Astrocyte (in vitro differentiated cells and primary cell): ENCODE measurements at regions not wholly inside any gene's neighbourhood (a gene's known extent, or its start where the extent isn't known, plus 50 kb on each side); places are given as distances from the start of the nearest gene placed in this dataset.

Experiments used
- DNase-seq: peaks from one replicate; pipeline ENCODE4 v3.0.0-alpha.2; 2010; ENCODE audit warnings: low read depth
- FAIRE-seq: peaks from 2 replicates; lab custom pipeline; 2011; peaks lifted over from hg19 to GRCh38; lab: Jason Lieb, UNC
- H2AFZ ChIP-seq: 2 replicates; pipeline ENCODE4 v1.6.0; 2012; ENCODE audit warnings: low read depth, low read length, inconsistent platforms
- H3K27ac ChIP-seq: 2 replicates; pipeline ENCODE4 v1.5.1; 2011; ENCODE audit warnings: low read depth, low read length, inconsistent platforms
- H3K27me3 ChIP-seq: 2 replicates; pipeline ENCODE4 v1.6.0; 2011; ENCODE audit warnings: low read length, inconsistent platforms; ENCODE audit not compliant: insufficient read depth
- H3K36me3 ChIP-seq: 2 replicates; pipeline ENCODE4 v1.5.1; 2011; ENCODE audit warnings: low read length, inconsistent platforms; ENCODE audit not compliant: insufficient read depth
- H3K4me1 ChIP-seq: 2 replicates; pipeline ENCODE4 v1.5.1; 2011; ENCODE audit warnings: low read length, inconsistent platforms; ENCODE audit not compliant: insufficient read depth
- H3K4me2 ChIP-seq: 2 replicates; pipeline ENCODE4 v1.6.0; 2012; ENCODE audit warnings: low read length, inconsistent platforms
- H3K4me3 ChIP-seq: 2 replicates; pipeline ENCODE4 v1.5.1; 2011; ENCODE audit warnings: low read depth, mild to moderate bottlenecking, low read length, inconsistent platforms; ENCODE audit not compliant: insufficient read depth
- H3K79me2 ChIP-seq: 2 replicates; pipeline ENCODE4 v1.6.0; 2012; ENCODE audit warnings: mild to moderate bottlenecking, low read length, inconsistent platforms; ENCODE audit not compliant: insufficient read depth
- H3K9ac ChIP-seq: 2 replicates; pipeline ENCODE4 v1.6.0; 2012; ENCODE audit warnings: mild to moderate bottlenecking, low read length, inconsistent platforms
- H3K9me3 ChIP-seq: 2 replicates; pipeline ENCODE4 v1.5.1; 2012; ENCODE audit warnings: low read depth, mild to moderate bottlenecking, low read length, inconsistent platforms; ENCODE audit not compliant: insufficient read depth
- H4K20me1 ChIP-seq: 2 replicates; pipeline ENCODE4 v1.6.0; 2012; ENCODE audit warnings: low read length, inconsistent platforms; ENCODE audit not compliant: insufficient read depth
- H3K27ac Mint-ChIP-seq: one replicate; pipeline ENCODE4 v1.8.0; 2021; ENCODE audit warnings: mild to moderate bottlenecking, mixed read lengths; ENCODE audit not compliant: unreplicated experiment
- H3K27me3 Mint-ChIP-seq: one replicate; pipeline ENCODE4 v1.8.0; 2021; ENCODE audit warnings: low read depth, mixed read lengths; ENCODE audit not compliant: unreplicated experiment
- H3K36me3 Mint-ChIP-seq: one replicate; pipeline ENCODE4 v1.8.0; 2021; ENCODE audit warnings: low read depth, mixed read lengths; ENCODE audit not compliant: unreplicated experiment
- H3K4me1 Mint-ChIP-seq: one replicate; pipeline ENCODE4 v1.8.0; 2021; ENCODE audit warnings: low read depth, mixed read lengths; ENCODE audit not compliant: unreplicated experiment
- H3K4me3 Mint-ChIP-seq: one replicate; pipeline ENCODE4 v1.8.0; 2021; ENCODE audit warnings: mild to moderate bottlenecking, moderate library complexity, mixed read lengths; ENCODE audit not compliant: unreplicated experiment
- H3K9me3 Mint-ChIP-seq: one replicate; pipeline ENCODE4 v1.8.0; 2021; ENCODE audit warnings: mild to moderate bottlenecking, mixed read lengths; ENCODE audit not compliant: unreplicated experiment
- CTCF ChIP-seq: IDR thresholded peaks from 2 replicates; pipeline ENCODE4 v1.5.1; 2011; ENCODE audit warnings: low read depth, mild to moderate bottlenecking, inconsistent platforms, low read length, moderate library complexity; ENCODE audit not compliant: insufficient read depth
- EZH2 ChIP-seq: IDR thresholded peaks from 2 replicates; pipeline ENCODE4 v1.6.1; 2012; ENCODE audit warnings: mild to moderate bottlenecking, low read length, inconsistent platforms; ENCODE audit not compliant: insufficient read depth

DNA sequence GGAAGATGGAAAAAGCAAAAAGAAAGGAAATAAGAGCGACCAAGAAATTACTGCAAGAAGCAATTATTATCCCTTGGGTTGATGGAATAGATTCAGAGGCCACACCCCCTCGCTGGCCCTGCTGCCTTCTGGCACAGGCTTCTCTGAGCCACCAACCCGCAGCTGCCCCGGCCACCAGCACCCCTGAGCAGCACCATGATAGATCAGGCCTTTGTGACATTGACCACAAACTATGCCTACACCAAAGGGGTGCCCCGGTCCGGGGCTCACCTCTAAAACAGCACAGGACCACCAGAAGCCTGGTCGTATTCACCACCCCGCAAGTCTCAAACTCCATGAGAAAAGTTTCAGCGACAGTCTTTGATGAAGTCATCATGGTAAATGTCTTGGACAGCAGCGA, 1059.3 kb downstream of the SLITRK1 start:
- Histone ChIP-seq H3K4me1 (no peaks in the 10 kb centered on the region), H3K27me3 (no peaks in the 10 kb centered on the region), H3K4me2 (no peak overlapping the region), H3K36me3 (no peaks in the 10 kb centered on the region), H2AFZ (no peak overlapping the region), H3K4me3 (no peak overlapping the region), H3K9ac (no peak overlapping the region), H3K9me3 (no peaks in the 10 kb centered on the region), H3K79me2 (no peaks in the 10 kb centered on the region), H4K20me1 (no peaks in the 10 kb centered on the region), H3K27ac (no peak overlapping the region)
- FAIRE-seq, result no peak
- TF ChIP-seq CTCF (no peak), EZH2 (no peak)
- H3K27me3 Mint-ChIP-seq, result no peaks in the 10 kb centered on the region
- no peaks in the 10 kb centered on the region for H3K4me1 Mint-ChIP-seq
- H3K4me3 Mint-ChIP-seq, result no peak overlapping the region
- no peaks in the 10 kb centered on the region for H3K9me3 Mint-ChIP-seq
- DNase-seq, result no peak
- H3K27ac Mint-ChIP-seq, result no peak overlapping the region
- H3K36me3 Mint-ChIP-seq, result no peaks in the 10 kb centered on the region

GRCh38 chr13:82817133-82817532, 1065.1 kb downstream of the SLITRK1 start:
- no peaks in the 10 kb centered on the region for H3K9me3 ChIP-seq
- H2AFZ ChIP-seq, result no peak overlapping the region
- H3K27me3 ChIP-seq, result no peaks in the 10 kb centered on the region
- H3K4me1 Mint-ChIP-seq, result no peaks in the 10 kb centered on the region
- no peaks in the 10 kb centered on the region for H3K9me3 Mint-ChIP-seq
- H3K36me3 Mint-ChIP-seq, result no peaks in the 10 kb centered on the region
- H3K36me3 ChIP-seq, result no peaks in the 10 kb centered on the region
- H3K4me2 ChIP-seq, result no peak overlapping the region
- FAIRE-seq, result no peak
- no peak for TF ChIP-seq CTCF
- no peak for TF ChIP-seq EZH2
- H3K27me3 Mint-ChIP-seq, result no peaks in the 10 kb centered on the region
- no peak overlapping the region for H3K27ac Mint-ChIP-seq
- no peak overlapping the region for H3K4me3 Mint-ChIP-seq
- no peak overlapping the region for H3K4me3 ChIP-seq
- H3K9ac ChIP-seq, result no peak overlapping the region
- no peaks in the 10 kb centered on the region for H4K20me1 ChIP-seq
- no peak for DNase-seq
- no peak overlapping the region for H3K27ac ChIP-seq
- H3K79me2 ChIP-seq, result no peaks in the 10 kb centered on the region
- H3K4me1 ChIP-seq, result no peaks in the 10 kb centered on the region

GRCh38 chr13:82815791-82816190, 1066.5 kb downstream of the SLITRK1 start:
- H3K4me1 Mint-ChIP-seq, result no peaks in the 10 kb centered on the region
- no peaks in the 10 kb centered on the region for H3K27me3 Mint-ChIP-seq
- no peak for FAIRE-seq
- Histone ChIP-seq H3K4me1 (no peaks in the 10 kb centered on the region), H3K4me3 (no peak overlapping the region), H3K4me2 (no peak overlapping the region), H3K27ac (no peak overlapping the region), H3K9me3 (no peaks in the 10 kb centered on the region), H3K27me3 (no peaks in the 10 kb centered on the region), H2AFZ (no peak overlapping the region), H3K36me3 (no peaks in the 10 kb centered on the region), H3K79me2 (no peaks in the 10 kb centered on the region), H4K20me1 (no peaks in the 10 kb centered on the region), H3K9ac (no peak overlapping the region)
- TF ChIP-seq EZH2 (no peak), CTCF (no peak)
- H3K9me3 Mint-ChIP-seq, result no peaks in the 10 kb centered on the region
- H3K27ac Mint-ChIP-seq, result no peak overlapping the region
- H3K4me3 Mint-ChIP-seq, result no peak overlapping the region
- DNase-seq, result no peak
- H3K36me3 Mint-ChIP-seq, result no peaks in the 10 kb centered on the region
